OCI-LY3 (cell line): ENCODE measurements at regions not wholly inside any gene's neighbourhood (a gene's known extent, or its start where the extent isn't known, plus 50 kb on each side); places are given as distances from the start of the nearest gene placed in this dataset.
A peak's percentile ranks its signal among the peaks of the same experiment; 100 is the strongest.

Experiments used
- H2AFZ ChIP-seq: fragments of 200-600, 300-600 bp; shearing (Covaris generic); 2 replicates; pipeline ENCODE4 v1.6.0; 2014; ENCODE audit warnings: antibody characterized with exemption, low read depth, low read length
- H3K27ac ChIP-seq: fragments of 200-600, 300-600 bp; sonication (generic); 2 replicates; pipeline ENCODE4 v1.5.1; 2014; ENCODE audit warnings: mild to moderate bottlenecking, low read length, moderate library complexity, mixed read lengths
- H3K27me3 ChIP-seq: fragments of 200-600, 300-600 bp; sonication (generic); 2 replicates; pipeline ENCODE4 v1.6.1; 2014; ENCODE audit warnings: low read depth, low read length, mixed read lengths
- H3K36me3 ChIP-seq: fragments of 200-600, 300-600 bp; sonication (generic); replicated peaks from 2 replicates; pipeline ENCODE3; 2014; ENCODE audit warnings: low read depth, low read length, mixed read lengths
- H3K4me1 ChIP-seq: fragments of 300-600, 200-600 bp; sonication (generic); 2 replicates; pipeline ENCODE4 v1.6.1; 2014; ENCODE audit warnings: low read length, mixed read lengths
- H3K4me2 ChIP-seq: fragments of 200-600, 300-600 bp; sonication (generic); 2 replicates; pipeline ENCODE4 v1.6.1; 2014; ENCODE audit warnings: low read length, mixed read lengths
- H3K4me3 ChIP-seq: fragments of 300-600, 200-600 bp; sonication (generic); 2 replicates; pipeline ENCODE4 v1.5.1; 2014; ENCODE audit warnings: antibody characterized with exemption, mild to moderate bottlenecking, low read length, moderate library complexity
- H3K79me2 ChIP-seq: fragments of 300-600, 200-600 bp; shearing (Covaris generic); 2 replicates; pipeline ENCODE4 v1.6.1; 2014; ENCODE audit warnings: mild to moderate bottlenecking, low read length, mixed read lengths
- H3K9ac ChIP-seq: fragments of 300-600, 200-600 bp; shearing (Covaris generic); 2 replicates; pipeline ENCODE4 v1.6.0; 2014; ENCODE audit warnings: mild to moderate bottlenecking, low read length, moderate library complexity
- H3K9me3 ChIP-seq: fragments of 200-600, 300-600 bp; shearing (Covaris generic); 2 replicates; pipeline ENCODE4 v1.6.1; 2014; ENCODE audit warnings: low read length, mixed read lengths; ENCODE audit not compliant: insufficient read depth
- H4K20me1 ChIP-seq: fragments of 200-600, 300-600 bp; sonication (generic); 2 replicates; pipeline ENCODE4 v1.6.1; 2016; ENCODE audit warnings: low read length, mixed read lengths; ENCODE audit not compliant: insufficient read depth
- EZH2phosphoT487 ChIP-seq: fragments of 200-600 bp; shearing (Covaris generic); IDR thresholded peaks from 2 replicates; pipeline ENCODE4 v1.6.1; 2018; ENCODE audit warnings: antibody characterized with exemption, mixed run types, low read depth
- TF ChIP-seq, protein P1 (sequence below): fragments of 200-600, 300-600 bp; sonication (generic); IDR thresholded peaks from 2 replicates; pipeline ENCODE4 v1.5.1; 2014; ENCODE audit warnings: antibody characterized with exemption, low read length, low read depth

DNA sequence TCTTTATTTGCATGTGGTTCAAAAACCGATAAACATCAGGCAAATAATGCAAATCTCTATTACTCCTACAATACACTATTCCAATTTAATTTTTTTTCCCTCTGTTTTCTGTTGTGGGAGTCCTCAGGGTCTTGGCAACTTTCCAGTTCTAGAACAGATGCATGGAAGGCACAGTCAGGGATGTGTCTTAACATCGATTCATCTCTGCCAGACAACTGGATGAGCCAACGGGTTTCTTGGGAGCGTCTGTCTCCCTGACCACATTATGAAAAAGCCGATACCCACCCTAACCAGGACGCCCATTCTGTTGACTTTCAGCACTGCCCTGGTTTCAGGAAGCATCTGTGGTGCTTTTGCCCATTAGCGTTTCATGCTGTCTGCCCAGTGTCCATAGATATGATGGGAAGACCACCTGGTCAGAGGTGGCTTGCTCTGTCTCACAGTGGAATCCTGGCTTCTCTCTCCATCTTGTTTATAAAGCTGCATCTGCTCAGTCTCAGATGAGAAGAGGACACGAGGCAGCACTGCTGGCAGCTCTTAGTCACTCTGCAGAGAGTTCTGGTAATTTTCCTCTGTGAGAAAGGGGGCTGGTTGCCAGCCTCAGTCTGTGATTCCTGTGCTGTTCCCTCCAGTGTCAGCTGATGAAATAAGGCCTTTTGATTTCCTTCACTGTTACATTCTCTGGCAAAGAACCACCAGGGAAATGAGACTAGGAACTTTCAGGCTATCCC lies 57.9 kb upstream of the KCNE4 start:
- H3K4me1 ChIP-seq: peaks cover 29% of the 10 kb centered on the region
- H2AFZ ChIP-seq: no peak overlapping the region
- H3K4me3 ChIP-seq: no peak overlapping the region

GRCh38 chr2:222998459-222998858 lies 53.5 kb upstream of the KCNE4 start:
- no peak overlapping the region for H3K9ac ChIP-seq
- H3K27me3 ChIP-seq: no peaks in the 10 kb centered on the region
- TF ChIP-seq EZH2phosphoT487: no peak
- TF ChIP-seq, protein P1, sequence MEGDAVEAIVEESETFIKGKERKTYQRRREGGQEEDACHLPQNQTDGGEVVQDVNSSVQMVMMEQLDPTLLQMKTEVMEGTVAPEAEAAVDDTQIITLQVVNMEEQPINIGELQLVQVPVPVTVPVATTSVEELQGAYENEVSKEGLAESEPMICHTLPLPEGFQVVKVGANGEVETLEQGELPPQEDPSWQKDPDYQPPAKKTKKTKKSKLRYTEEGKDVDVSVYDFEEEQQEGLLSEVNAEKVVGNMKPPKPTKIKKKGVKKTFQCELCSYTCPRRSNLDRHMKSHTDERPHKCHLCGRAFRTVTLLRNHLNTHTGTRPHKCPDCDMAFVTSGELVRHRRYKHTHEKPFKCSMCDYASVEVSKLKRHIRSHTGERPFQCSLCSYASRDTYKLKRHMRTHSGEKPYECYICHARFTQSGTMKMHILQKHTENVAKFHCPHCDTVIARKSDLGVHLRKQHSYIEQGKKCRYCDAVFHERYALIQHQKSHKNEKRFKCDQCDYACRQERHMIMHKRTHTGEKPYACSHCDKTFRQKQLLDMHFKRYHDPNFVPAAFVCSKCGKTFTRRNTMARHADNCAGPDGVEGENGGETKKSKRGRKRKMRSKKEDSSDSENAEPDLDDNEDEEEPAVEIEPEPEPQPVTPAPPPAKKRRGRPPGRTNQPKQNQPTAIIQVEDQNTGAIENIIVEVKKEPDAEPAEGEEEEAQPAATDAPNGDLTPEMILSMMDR: peak; percentile 18; the same call in 1 of the 2 replicates
- H3K4me3 ChIP-seq: 0 out of 2 replicates have a peak overlapping the region, but pooled peaks have one; percentile 14
- H3K79me2 ChIP-seq: no peaks in the 10 kb centered on the region
- no peaks in the 10 kb centered on the region for H3K9me3 ChIP-seq
- H2AFZ ChIP-seq: no peak overlapping the region
- H3K4me2 ChIP-seq: peak overlapping the region; percentile 42
- H3K4me1 ChIP-seq: peaks cover 14% of the 10 kb centered on the region
- H3K36me3 ChIP-seq: no peaks in the 10 kb centered on the region
- no peaks in the 10 kb centered on the region for H4K20me1 ChIP-seq
- H3K27ac ChIP-seq: no peak overlapping the region

More for the DNA sequence above, 57.9 kb upstream of the KCNE4 start:
- Histone ChIP-seq H3K9ac (no peak overlapping the region), H3K4me2 (no peak overlapping the region), H3K79me2 (no peaks in the 10 kb centered on the region), H4K20me1 (no peaks in the 10 kb centered on the region), H3K36me3 (no peaks in the 10 kb centered on the region), H3K27me3 (no peaks in the 10 kb centered on the region), H3K9me3 (no peaks in the 10 kb centered on the region), H3K27ac (no peak overlapping the region)
- TF ChIP-seq EZH2phosphoT487: no peak
- TF ChIP-seq, protein P1: no peak

DNA sequence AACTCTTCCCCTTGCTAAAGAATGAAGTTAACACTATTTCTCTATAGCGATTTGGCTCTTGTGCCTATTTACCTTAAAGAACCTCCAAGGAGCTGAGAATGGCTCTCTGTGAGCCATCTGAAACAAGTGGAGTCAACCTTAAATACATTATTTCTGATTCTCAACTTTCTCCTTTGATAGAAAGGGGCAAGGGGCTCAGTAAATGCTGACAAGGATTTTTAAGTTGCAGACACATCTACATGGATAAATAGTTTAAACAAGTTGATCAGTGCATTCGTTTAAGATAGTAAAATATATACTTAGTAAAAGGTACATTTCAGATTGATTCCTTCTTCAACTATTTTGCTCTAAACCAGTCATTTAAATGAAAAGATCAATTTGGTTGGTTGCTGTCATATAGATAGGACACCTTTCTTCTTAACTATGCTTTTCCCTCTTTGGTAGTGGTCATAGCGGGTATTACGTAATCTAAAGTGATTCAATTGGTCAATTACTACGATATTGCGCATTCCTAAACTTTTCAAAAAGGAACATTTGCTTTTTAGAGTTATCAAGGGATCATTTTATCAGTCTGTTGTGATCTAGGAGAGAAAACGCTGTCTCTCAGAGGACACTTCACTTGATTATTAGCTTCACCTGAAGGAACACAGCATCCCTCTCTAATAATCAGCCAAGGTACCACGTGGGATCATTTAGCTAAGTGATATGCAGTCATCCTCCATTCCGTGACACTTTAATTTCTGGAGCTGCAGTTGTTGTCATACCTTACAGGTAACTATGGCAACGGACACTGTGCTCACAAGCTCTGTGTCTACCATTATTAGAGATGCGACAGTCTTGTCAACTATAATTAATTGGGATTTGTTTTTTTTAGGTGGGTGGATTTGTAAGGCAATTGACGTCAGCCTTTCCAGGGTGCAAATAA lies 50.9 kb upstream of the KCNE4 start:
- H4K20me1 ChIP-seq: no peaks in the 10 kb centered on the region
- H3K4me2 ChIP-seq: no peak overlapping the region
- H3K36me3 ChIP-seq: no peaks in the 10 kb centered on the region
- H2AFZ ChIP-seq: no peak overlapping the region
- H3K79me2 ChIP-seq: no peaks in the 10 kb centered on the region
- H3K4me1 ChIP-seq: peaks cover 14% of the 10 kb centered on the region
- H3K27me3 ChIP-seq: no peaks in the 10 kb centered on the region
- no peaks in the 10 kb centered on the region for H3K9me3 ChIP-seq
- no peak overlapping the region for H3K9ac ChIP-seq
- TF ChIP-seq EZH2phosphoT487: no peak
- TF ChIP-seq, protein P1: no peak
- H3K27ac ChIP-seq: no peak overlapping the region
- H3K4me3 ChIP-seq: no peak overlapping the region

DNA sequence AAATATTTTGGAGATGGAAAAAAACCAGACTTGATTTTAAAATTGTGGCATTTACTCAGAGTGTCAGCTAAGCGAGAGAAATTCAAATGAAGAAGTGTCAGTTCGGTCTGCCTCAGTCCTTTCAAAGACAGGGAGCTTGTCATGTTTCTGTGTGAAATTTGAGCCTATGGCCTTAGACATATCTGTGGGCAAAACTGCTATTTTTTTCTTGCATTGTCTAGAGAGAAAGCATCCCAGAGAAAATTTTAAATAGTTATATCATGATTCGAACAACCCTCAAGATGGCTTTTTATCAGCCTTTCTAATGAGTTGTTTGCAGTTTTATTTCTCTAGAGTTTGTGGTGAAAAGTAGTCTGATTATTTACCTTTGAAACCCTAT lies 50.2 kb upstream of the KCNE4 start:
- H3K9me3 ChIP-seq: no peaks in the 10 kb centered on the region
- TF ChIP-seq, protein P1: no peak
- no peak for TF ChIP-seq EZH2phosphoT487
- no peaks in the 10 kb centered on the region for H4K20me1 ChIP-seq
- no peaks in the 10 kb centered on the region for H3K79me2 ChIP-seq
- H3K4me3 ChIP-seq: no peak overlapping the region
- H3K4me2 ChIP-seq: no peak overlapping the region
- no peak overlapping the region for H3K27ac ChIP-seq
- H2AFZ ChIP-seq: no peak overlapping the region
- H3K9ac ChIP-seq: no peak overlapping the region
- no peaks in the 10 kb centered on the region for H3K27me3 ChIP-seq
- H3K4me1 ChIP-seq: peaks cover 14% of the 10 kb centered on the region
- no peaks in the 10 kb centered on the region for H3K36me3 ChIP-seq
